HCT116 (cell line): ENCODE measurements at regions not wholly inside any gene's neighbourhood (a gene's known extent, or its start where the extent isn't known, plus 50 kb on each side); places are given as distances from the start of the nearest gene placed in this dataset.

Source experiments
- ATAC-seq: fragments of 200-7000 bp; cut with Tn5 transposase; 2 replicates; pipeline ENCODE4 v1.9.1; 2020; ENCODE audit warnings: mild to moderate bottlenecking, moderate library complexity
- BruUV-seq: library from RNA; stranded (reverse); fragments of 400-500 nt; replicated peaks from 2 replicates; lab custom pipeline; 2021; lab: Mats Ljungman, UMichigan
- CTCF ChIA-PET: fragments of 300-600 bp; sonication (Branson Sonifier 250); formaldehyde crosslinking; loops from one replicate; lab custom pipeline; 2021; ENCODE audit warnings: antibody characterized with exemption; lab: Charles Lee
- POLR2A ChIA-PET: fragments of 300-600, 350-600 bp; sonication (Branson Sonifier 250); formaldehyde crosslinking; loops from one replicate; lab custom pipeline; 2021; ENCODE audit warnings: antibody characterized with exemption; lab: Charles Lee
- RAD21 ChIA-PET, 2 experiments: fragments of 300-600 bp; sonication (Branson Sonifier 250); formaldehyde crosslinking; loops; one replicate each; lab custom pipeline; 2023; ENCODE audit warnings: low total read pairs in 2 of 2; ENCODE audit not compliant: uncharacterized antibody in 2 of 2, unreplicated experiment in 2 of 2, low non-redundant PET in 1 of 2; lab: Charles Lee
- DNase-seq: peaks from one replicate; pipeline ENCODE4 v3.0.0-alpha.2; 2010; ENCODE audit warnings: low read depth, low spot score
- H2AFZ ChIP-seq: fragments of 200-600 bp; shearing (Covaris generic), sonication (generic); 2 replicates; pipeline ENCODE4 v1.6.1; 2017; ENCODE audit warnings: low read depth, mixed run types, mixed read lengths, antibody characterized with exemption, low read length; ENCODE audit not compliant: poor library complexity, severe bottlenecking
- H3K27ac ChIP-seq: 2 replicates; pipeline ENCODE4 v1.5.1; 2012; ENCODE audit warnings: low read depth, low read length
- H3K27me3 ChIP-seq: fragments of 200-600 bp; sonication (generic); 2 replicates; pipeline ENCODE4 v1.6.1; 2016; ENCODE audit warnings: mixed run types, low read length, mixed read lengths; ENCODE audit not compliant: insufficient read depth
- H3K36me3 ChIP-seq, 2 experiments: fragments of 200-500 bp in 1 of 2; fragments of 200-600 bp in 1 of 2; sonication (Bioruptor generic) in 1 of 2; sonication (generic) in 1 of 2; 2 replicates each; pipeline versions ENCODE4 v1.5.1 to v1.6.1; 2014 to 2016; ENCODE audit warnings: low read length in 2 of 2, inconsistent platforms in 1 of 2, mixed read lengths in 1 of 2, mixed run types in 1 of 2; ENCODE audit not compliant: insufficient read depth in 2 of 2, control insufficient read depth in 1 of 2
- H3K4me1 ChIP-seq, 2 experiments: fragments of 200-600 bp in 1 of 2; sonication (generic) in 1 of 2; 2 replicates each; pipeline versions ENCODE4 v1.5.1 to v1.6.1; 2012 to 2017; ENCODE audit warnings: low read length in 2 of 2, inconsistent platforms in 1 of 2, mild to moderate bottlenecking in 1 of 2, mixed read lengths in 1 of 2, mixed run types in 1 of 2, moderate library complexity in 1 of 2; ENCODE audit not compliant: insufficient read depth in 2 of 2, control insufficient read depth in 1 of 2
- H3K4me2 ChIP-seq: fragments of 200-600 bp; sonication (generic); 2 replicates; pipeline ENCODE4 v1.6.1; 2017; ENCODE audit warnings: mixed run types, low read length, mixed read lengths
- H3K4me3 ChIP-seq, 2 experiments: fragments of 200-600 bp in 1 of 2; sonication (generic) in 1 of 2; replicated peaks in 1 of 2; 2 replicates each; pipeline ENCODE4 v1.5.1; 2011 to 2016; ENCODE audit warnings: low read length in 2 of 2, control low read depth in 1 of 2, low read depth in 1 of 2, mild to moderate bottlenecking in 1 of 2, mixed read lengths in 1 of 2, mixed run types in 1 of 2
- H3K79me2 ChIP-seq: fragments of 200-600 bp; sonication (generic); 2 replicates; pipeline ENCODE4 v1.6.1; 2017; ENCODE audit warnings: mild to moderate bottlenecking, mixed run types, low read length, moderate library complexity, mixed read lengths; ENCODE audit not compliant: insufficient read depth
- H3K9ac ChIP-seq: fragments of 200-600 bp; sonication (generic); 2 replicates; pipeline ENCODE4 v1.6.1; 2016; ENCODE audit warnings: low read length, mixed read lengths
- H3K9me2 ChIP-seq: fragments of 200-600 bp; sonication (generic), shearing (Covaris generic); 2 replicates; pipeline ENCODE4 v1.6.1; 2017; ENCODE audit warnings: mixed run types, mild to moderate bottlenecking, moderate library complexity; ENCODE audit not compliant: insufficient read depth
- H3K9me3 ChIP-seq, 2 experiments: fragments of 200-500 bp in 1 of 2; fragments of 200-600 bp in 1 of 2; sonication (Bioruptor generic) in 1 of 2; sonication (generic) in 1 of 2; 2 replicates each; pipeline ENCODE4 v1.6.1; 2014 to 2017; ENCODE audit warnings: low read length in 2 of 2, mixed read lengths in 2 of 2, inconsistent platforms in 1 of 2, low read depth in 1 of 2, mild to moderate bottlenecking in 1 of 2, mixed run types in 1 of 2, moderate library complexity in 1 of 2; ENCODE audit not compliant: control insufficient read depth in 1 of 2, insufficient read depth in 1 of 2
- H4K20me1 ChIP-seq: fragments of 200-600 bp; sonication (generic), shearing (Covaris generic); 2 replicates; pipeline ENCODE4 v1.6.1; 2017; ENCODE audit warnings: mixed run types, mild to moderate bottlenecking, moderate library complexity; ENCODE audit not compliant: insufficient read depth
- CBX3 ChIP-seq: IDR thresholded peaks from 2 replicates; pipeline ENCODE4 v1.6.1; 2012; ENCODE audit warnings: low read depth
- EGR1 ChIP-seq: IDR thresholded peaks from 2 replicates; pipeline ENCODE4 v1.6.1; 2012; ENCODE audit warnings: low read depth
- ELF1 ChIP-seq: IDR thresholded peaks from 2 replicates; pipeline ENCODE4 v1.6.1; 2012; ENCODE audit warnings: low read depth, borderline replicate concordance
- EZH2phosphoT487 ChIP-seq: fragments of 200-600 bp; IDR thresholded peaks from 2 replicates; pipeline ENCODE4 v1.6.1; 2018; ENCODE audit warnings: antibody characterized with exemption, borderline replicate concordance
- FOSL1 ChIP-seq: IDR thresholded peaks from 2 replicates; pipeline ENCODE4 v1.6.1; 2012; ENCODE audit warnings: low read depth
- JUND ChIP-seq: IDR thresholded peaks from 2 replicates; pipeline ENCODE4 v1.6.1; 2012
- POLR2A ChIP-seq: IDR thresholded peaks from 2 replicates; pipeline ENCODE4 v1.7.0; 2011; ENCODE audit warnings: borderline replicate concordance; ENCODE audit not compliant: insufficient read depth, insufficient read length; ENCODE audit errors: extremely low read depth
- RAD21 ChIP-seq: IDR thresholded peaks from 2 replicates; pipeline ENCODE4 v1.6.1; 2012; ENCODE audit warnings: low read depth, mild to moderate bottlenecking
- SRF ChIP-seq: IDR thresholded peaks from 2 replicates; pipeline ENCODE4 v1.6.1; 2012; ENCODE audit warnings: low read depth
- TCF7L2 ChIP-seq: IDR thresholded peaks from 2 replicates; pipeline ENCODE4 v1.7.0; 2011; ENCODE audit warnings: borderline replicate concordance, inconsistent platforms; ENCODE audit not compliant: insufficient read depth, insufficient read length; ENCODE audit errors: extremely low read depth
- YY1 ChIP-seq: IDR thresholded peaks from 2 replicates; pipeline ENCODE4 v1.6.1; 2011; ENCODE audit warnings: low read length, low read depth, moderate library complexity, mild to moderate bottlenecking; ENCODE audit not compliant: insufficient replicate concordance; ENCODE audit errors: extremely low read depth
- ZFX ChIP-seq: fragments of 450-650 bp; IDR thresholded peaks from 2 replicates; pipeline ENCODE4 v1.6.1; 2017
- ZNF274 ChIP-seq: fragments of 200-500 bp; sonication (Bioruptor generic); IDR thresholded peaks from 2 replicates; pipeline ENCODE4 v1.6.1; 2014; ENCODE audit warnings: mild to moderate bottlenecking, low read depth, low read length, inconsistent platforms
- intact Hi-C: fragments of 100-400 bp; cut with micrococcal nuclease; formaldehyde crosslinking; loops from 2 replicates; pipeline ENCODE4 v1.10.0; 2022
- TF ChIP-seq, protein P1 (sequence below): IDR thresholded peaks from 2 replicates; pipeline ENCODE4 v1.6.1; 2012; ENCODE audit warnings: low read depth
- TF ChIP-seq, protein P2 (sequence below): IDR thresholded peaks from 2 replicates; pipeline ENCODE4 v1.6.1; 2011; ENCODE audit warnings: mild to moderate bottlenecking, low read length, moderate library complexity; ENCODE audit not compliant: insufficient replicate concordance; ENCODE audit errors: extremely low read depth
- TF ChIP-seq, protein P3 (sequence below), 3 experiments: fragments of 200-600 bp in 1 of 3; sonication (generic) in 1 of 3; IDR thresholded peaks in 2 of 3; conservative IDR thresholded peaks in 1 of 3; 2 replicates each; pipeline ENCODE4 v1.5.1; 2012 to 2017; ENCODE audit warnings: low read depth in 2 of 3, low read length in 2 of 3, antibody characterized with exemption in 1 of 3, borderline replicate concordance in 1 of 3, control low read depth in 1 of 3, mild to moderate bottlenecking in 1 of 3, mixed read lengths in 1 of 3, mixed run types in 1 of 3, moderate library complexity in 1 of 3; ENCODE audit not compliant: insufficient read depth in 1 of 3

- Histone ChIP-seq H3K27ac (no peak overlapping the region), H3K36me3 (no peaks in the 10 kb centered on the region), H3K4me2 (no peak overlapping the region), H3K4me3 (no peak overlapping the region), H3K9me2 (no peaks in the 10 kb centered on the region), H3K4me1 (no peaks in the 10 kb centered on the region), H3K79me2 (no peaks in the 10 kb centered on the region), H3K9ac (no peak overlapping the region), H4K20me1 (no peaks in the 10 kb centered on the region), H2AFZ (no peak overlapping the region), H3K27me3 (no peaks in the 10 kb centered on the region), H3K9me3 (peaks cover 15 to 32% of the 10 kb centered on the region in 2 experiments; a peak in 2 of 4 replicates)
- CTCF ChIA-PET: no interaction called here
- TF ChIP-seq TCF7L2 (no peak), ELF1 (no peak), JUND (no peak), RAD21 (no peak), FOSL1 (no peak), YY1 (no peak), POLR2A (no peak), CBX3 (no peak), SRF (no peak), EGR1 (no peak), EZH2phosphoT487 (no peak), ZFX (no peak), ZNF274 (no peak)
- TF ChIP-seq, protein P1, sequence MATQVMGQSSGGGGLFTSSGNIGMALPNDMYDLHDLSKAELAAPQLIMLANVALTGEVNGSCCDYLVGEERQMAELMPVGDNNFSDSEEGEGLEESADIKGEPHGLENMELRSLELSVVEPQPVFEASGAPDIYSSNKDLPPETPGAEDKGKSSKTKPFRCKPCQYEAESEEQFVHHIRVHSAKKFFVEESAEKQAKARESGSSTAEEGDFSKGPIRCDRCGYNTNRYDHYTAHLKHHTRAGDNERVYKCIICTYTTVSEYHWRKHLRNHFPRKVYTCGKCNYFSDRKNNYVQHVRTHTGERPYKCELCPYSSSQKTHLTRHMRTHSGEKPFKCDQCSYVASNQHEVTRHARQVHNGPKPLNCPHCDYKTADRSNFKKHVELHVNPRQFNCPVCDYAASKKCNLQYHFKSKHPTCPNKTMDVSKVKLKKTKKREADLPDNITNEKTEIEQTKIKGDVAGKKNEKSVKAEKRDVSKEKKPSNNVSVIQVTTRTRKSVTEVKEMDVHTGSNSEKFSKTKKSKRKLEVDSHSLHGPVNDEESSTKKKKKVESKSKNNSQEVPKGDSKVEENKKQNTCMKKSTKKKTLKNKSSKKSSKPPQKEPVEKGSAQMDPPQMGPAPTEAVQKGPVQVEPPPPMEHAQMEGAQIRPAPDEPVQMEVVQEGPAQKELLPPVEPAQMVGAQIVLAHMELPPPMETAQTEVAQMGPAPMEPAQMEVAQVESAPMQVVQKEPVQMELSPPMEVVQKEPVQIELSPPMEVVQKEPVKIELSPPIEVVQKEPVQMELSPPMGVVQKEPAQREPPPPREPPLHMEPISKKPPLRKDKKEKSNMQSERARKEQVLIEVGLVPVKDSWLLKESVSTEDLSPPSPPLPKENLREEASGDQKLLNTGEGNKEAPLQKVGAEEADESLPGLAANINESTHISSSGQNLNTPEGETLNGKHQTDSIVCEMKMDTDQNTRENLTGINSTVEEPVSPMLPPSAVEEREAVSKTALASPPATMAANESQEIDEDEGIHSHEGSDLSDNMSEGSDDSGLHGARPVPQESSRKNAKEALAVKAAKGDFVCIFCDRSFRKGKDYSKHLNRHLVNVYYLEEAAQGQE: no peak
- TF ChIP-seq, protein P2, sequence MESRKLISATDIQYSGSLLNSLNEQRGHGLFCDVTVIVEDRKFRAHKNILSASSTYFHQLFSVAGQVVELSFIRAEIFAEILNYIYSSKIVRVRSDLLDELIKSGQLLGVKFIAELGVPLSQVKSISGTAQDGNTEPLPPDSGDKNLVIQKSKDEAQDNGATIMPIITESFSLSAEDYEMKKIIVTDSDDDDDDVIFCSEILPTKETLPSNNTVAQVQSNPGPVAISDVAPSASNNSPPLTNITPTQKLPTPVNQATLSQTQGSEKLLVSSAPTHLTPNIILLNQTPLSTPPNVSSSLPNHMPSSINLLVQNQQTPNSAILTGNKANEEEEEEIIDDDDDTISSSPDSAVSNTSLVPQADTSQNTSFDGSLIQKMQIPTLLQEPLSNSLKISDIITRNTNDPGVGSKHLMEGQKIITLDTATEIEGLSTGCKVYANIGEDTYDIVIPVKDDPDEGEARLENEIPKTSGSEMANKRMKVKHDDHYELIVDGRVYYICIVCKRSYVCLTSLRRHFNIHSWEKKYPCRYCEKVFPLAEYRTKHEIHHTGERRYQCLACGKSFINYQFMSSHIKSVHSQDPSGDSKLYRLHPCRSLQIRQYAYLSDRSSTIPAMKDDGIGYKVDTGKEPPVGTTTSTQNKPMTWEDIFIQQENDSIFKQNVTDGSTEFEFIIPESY: no peak
- TF ChIP-seq, protein P3, sequence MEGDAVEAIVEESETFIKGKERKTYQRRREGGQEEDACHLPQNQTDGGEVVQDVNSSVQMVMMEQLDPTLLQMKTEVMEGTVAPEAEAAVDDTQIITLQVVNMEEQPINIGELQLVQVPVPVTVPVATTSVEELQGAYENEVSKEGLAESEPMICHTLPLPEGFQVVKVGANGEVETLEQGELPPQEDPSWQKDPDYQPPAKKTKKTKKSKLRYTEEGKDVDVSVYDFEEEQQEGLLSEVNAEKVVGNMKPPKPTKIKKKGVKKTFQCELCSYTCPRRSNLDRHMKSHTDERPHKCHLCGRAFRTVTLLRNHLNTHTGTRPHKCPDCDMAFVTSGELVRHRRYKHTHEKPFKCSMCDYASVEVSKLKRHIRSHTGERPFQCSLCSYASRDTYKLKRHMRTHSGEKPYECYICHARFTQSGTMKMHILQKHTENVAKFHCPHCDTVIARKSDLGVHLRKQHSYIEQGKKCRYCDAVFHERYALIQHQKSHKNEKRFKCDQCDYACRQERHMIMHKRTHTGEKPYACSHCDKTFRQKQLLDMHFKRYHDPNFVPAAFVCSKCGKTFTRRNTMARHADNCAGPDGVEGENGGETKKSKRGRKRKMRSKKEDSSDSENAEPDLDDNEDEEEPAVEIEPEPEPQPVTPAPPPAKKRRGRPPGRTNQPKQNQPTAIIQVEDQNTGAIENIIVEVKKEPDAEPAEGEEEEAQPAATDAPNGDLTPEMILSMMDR (IDR thresholded peaks at IDR 0.05 in 2 of 3, conservative IDR thresholded peaks at IDR 0.05 in 1 of 3; ENCODE audit: borderline replicate concordance in 1 of 3, insufficient read depth in 1 of 3, low read depth in 2 of 3, low read length in 2 of 3): no peak
- RAD21 ChIA-PET: no interaction called here
- BruUV-seq: no TSS peak
- ATAC-seq (no peak), DNase-seq (no peak)
- intact Hi-C loops: no loop called here
- POLR2A ChIA-PET: no interaction called here
Observed at GRCh38 chr18:65017372-65017760, 733.4 kb upstream of the CDH7 start.
